ENCODE measurements at regions not wholly inside any gene's neighbourhood (a gene's known extent, or its start where the extent isn't known, plus 50 kb on each side); places are given as distances from the start of the nearest gene placed in this dataset.

GRCh38 chr10:129387258-129387525 is 79.8 kb upstream of the MGMT start:
- no peaks in the 10 kb centered on the region for H3K36me3 ChIP-seq (ENCODE audit: insufficient read depth, low read length)
- no peak overlapping the region for H3K27ac ChIP-seq (ENCODE audit: low read length)
- no peaks in the 10 kb centered on the region for H3K79me2 ChIP-seq (replicated peaks; ENCODE audit: insufficient read depth, low read length)
- H3K9me3 ChIP-seq (ENCODE audit: low read length), result no peaks in the 10 kb centered on the region
- H3K9me2 ChIP-seq (ENCODE audit: insufficient read depth, low read length), result no peaks in the 10 kb centered on the region
- no peaks in the 10 kb centered on the region for H3F3A ChIP-seq (ENCODE audit: insufficient read depth, low read length, poor library complexity, severe bottlenecking)
- no peak overlapping the region for H3K9ac ChIP-seq (ENCODE audit: low read length)
- no peaks in the 10 kb centered on the region for H4K20me1 ChIP-seq (ENCODE audit: insufficient read depth)
- no peak overlapping the region for H3K4me2 ChIP-seq (ENCODE audit: low read length)
- H3K4me3 ChIP-seq (ENCODE audit: low read length), result no peak overlapping the region
- TF ChIP-seq, protein P1, sequence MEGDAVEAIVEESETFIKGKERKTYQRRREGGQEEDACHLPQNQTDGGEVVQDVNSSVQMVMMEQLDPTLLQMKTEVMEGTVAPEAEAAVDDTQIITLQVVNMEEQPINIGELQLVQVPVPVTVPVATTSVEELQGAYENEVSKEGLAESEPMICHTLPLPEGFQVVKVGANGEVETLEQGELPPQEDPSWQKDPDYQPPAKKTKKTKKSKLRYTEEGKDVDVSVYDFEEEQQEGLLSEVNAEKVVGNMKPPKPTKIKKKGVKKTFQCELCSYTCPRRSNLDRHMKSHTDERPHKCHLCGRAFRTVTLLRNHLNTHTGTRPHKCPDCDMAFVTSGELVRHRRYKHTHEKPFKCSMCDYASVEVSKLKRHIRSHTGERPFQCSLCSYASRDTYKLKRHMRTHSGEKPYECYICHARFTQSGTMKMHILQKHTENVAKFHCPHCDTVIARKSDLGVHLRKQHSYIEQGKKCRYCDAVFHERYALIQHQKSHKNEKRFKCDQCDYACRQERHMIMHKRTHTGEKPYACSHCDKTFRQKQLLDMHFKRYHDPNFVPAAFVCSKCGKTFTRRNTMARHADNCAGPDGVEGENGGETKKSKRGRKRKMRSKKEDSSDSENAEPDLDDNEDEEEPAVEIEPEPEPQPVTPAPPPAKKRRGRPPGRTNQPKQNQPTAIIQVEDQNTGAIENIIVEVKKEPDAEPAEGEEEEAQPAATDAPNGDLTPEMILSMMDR (IDR thresholded peaks at IDR 0.05; ENCODE audit: poor library complexity, severe bottlenecking), result no peak
- no peak for TF ChIP-seq MXI1 (conservative IDR thresholded peaks at IDR 0.05; ENCODE audit: poor library complexity, severe bottlenecking)
- no peak for TF ChIP-seq REST (IDR thresholded peaks at IDR 0.05; ENCODE audit: borderline replicate concordance)
- no peak for TF ChIP-seq EZH2 (IDR thresholded peaks at IDR 0.05; ENCODE audit: borderline replicate concordance, insufficient read depth, low read length, poor library complexity, severe bottlenecking)
- TF ChIP-seq EP300 (conservative IDR thresholded peaks at IDR 0.05; ENCODE audit: poor library complexity, severe bottlenecking), result no peak
- TF ChIP-seq TAF1 (IDR thresholded peaks at IDR 0.05; ENCODE audit: low read depth), result no peak
- TF ChIP-seq SMC3 (conservative IDR thresholded peaks at IDR 0.05; ENCODE audit: poor library complexity), result no peak
- no peak for TF ChIP-seq RAD21 (conservative IDR thresholded peaks at IDR 0.05)
- TF ChIP-seq POLR2AphosphoS5 (IDR thresholded peaks at IDR 0.05), result no peak
- no peak overlapping the region for H2AFZ ChIP-seq (ENCODE audit: low read depth, low read length)
- H3K27me3 ChIP-seq (ENCODE audit: insufficient read depth, low read depth, low read length), result no peaks in the 10 kb centered on the region

- Histone ChIP-seq H3K9ac (ENCODE audit: low read length) (no peak overlapping the region), H4K20me1 (ENCODE audit: insufficient read depth) (no peaks in the 10 kb centered on the region), H3K27ac (ENCODE audit: low read length) (no peak overlapping the region), H3K9me2 (ENCODE audit: insufficient read depth, low read length) (no peaks in the 10 kb centered on the region), H3K4me3 (ENCODE audit: low read length) (no peak overlapping the region), H2AFZ (ENCODE audit: low read depth, low read length) (no peak overlapping the region), H3K27me3 (ENCODE audit: insufficient read depth, low read depth, low read length) (no peaks in the 10 kb centered on the region), H3K9me3 (ENCODE audit: low read length) (no peaks in the 10 kb centered on the region), H3K36me3 (ENCODE audit: insufficient read depth, low read length) (no peaks in the 10 kb centered on the region), H3K79me2 (replicated peaks; ENCODE audit: insufficient read depth, low read length) (no peaks in the 10 kb centered on the region), H3F3A (ENCODE audit: insufficient read depth, low read length, poor library complexity, severe bottlenecking) (no peaks in the 10 kb centered on the region), H3K4me2 (ENCODE audit: low read length) (no peak overlapping the region)
- TF ChIP-seq RAD21 (conservative IDR thresholded peaks at IDR 0.05) (no peak), REST (IDR thresholded peaks at IDR 0.05; ENCODE audit: borderline replicate concordance) (no peak), SMC3 (conservative IDR thresholded peaks at IDR 0.05; ENCODE audit: poor library complexity) (no peak), TAF1 (IDR thresholded peaks at IDR 0.05; ENCODE audit: low read depth) (no peak), EP300 (conservative IDR thresholded peaks at IDR 0.05; ENCODE audit: poor library complexity, severe bottlenecking) (no peak), MXI1 (conservative IDR thresholded peaks at IDR 0.05; ENCODE audit: poor library complexity, severe bottlenecking) (no peak), EZH2 (IDR thresholded peaks at IDR 0.05; ENCODE audit: borderline replicate concordance, insufficient read depth, low read length, poor library complexity, severe bottlenecking) (no peak)
- TF ChIP-seq, protein P1 (IDR thresholded peaks at IDR 0.05; ENCODE audit: poor library complexity, severe bottlenecking), result no peak
Observed at GRCh38 chr10:129388435-129388834, 78.6 kb upstream of the MGMT start.
